LNCaP clone FGC (cell line): ENCODE measurements at regions not wholly inside any gene's neighbourhood (a gene's known extent, or its start where the extent isn't known, plus 50 kb on each side); places are given as distances from the start of the nearest gene placed in this dataset.

Experiments
- DNase-seq: peaks from one replicate; pipeline ENCODE4 v3.0.0-alpha.2; 2011; ENCODE audit warnings: low read depth
- H3K4me3 ChIP-seq: 2 replicates; pipeline ENCODE4 v1.5.1; 2011; ENCODE audit warnings: mild to moderate bottlenecking, low read depth, low read length, control low read depth
- CTCF ChIP-seq: IDR thresholded peaks from 2 replicates; pipeline ENCODE4 v1.5.1; 2012; ENCODE audit warnings: mild to moderate bottlenecking; ENCODE audit not compliant: control insufficient read depth, insufficient read depth; ENCODE audit errors: extremely low read depth

GRCh38 chr17:77734371-77735080 lies 224.0 kb upstream of the TNRC6C start:
- no peak for DNase-seq
- H3K4me3 ChIP-seq: no peak overlapping the region
- no peak for TF ChIP-seq CTCF

- DNase-seq: no peak
- H3K4me3 ChIP-seq: no peak overlapping the region
- TF ChIP-seq CTCF: no peak
Measured at GRCh38 chr17:77735081-77735565, 223.4 kb upstream of the TNRC6C start.

DNA sequence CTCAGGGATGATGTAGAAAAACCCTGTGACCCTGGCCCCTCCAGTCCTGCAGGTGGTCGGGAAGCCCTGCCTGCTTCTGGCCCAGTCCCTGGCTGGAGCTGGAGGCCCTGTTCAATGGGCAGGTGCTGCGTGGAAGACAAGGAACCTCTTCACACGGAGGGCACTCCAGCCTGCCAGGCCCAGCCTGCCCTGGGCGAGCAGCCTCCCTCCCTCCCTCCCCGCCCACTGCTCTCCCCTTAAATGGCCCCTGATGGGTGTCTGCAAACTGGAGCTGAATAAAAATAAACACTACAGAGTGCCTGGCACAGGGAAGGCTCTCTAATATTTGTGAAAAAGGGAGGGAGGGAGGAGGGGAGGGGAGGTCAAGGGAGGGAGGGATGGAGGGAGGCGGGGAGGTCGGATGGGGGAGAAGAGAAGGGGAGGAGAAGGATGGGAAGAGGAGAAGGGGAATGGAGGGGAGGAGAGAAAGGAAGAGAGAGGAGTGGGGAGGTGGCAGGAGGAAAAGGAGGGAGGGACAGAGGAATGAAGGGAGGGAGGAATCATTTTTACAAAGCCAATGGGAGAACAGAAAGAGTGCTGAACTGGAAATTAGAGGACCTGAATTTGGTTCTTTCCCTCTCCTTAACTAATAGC lies 222.8 kb upstream of the TNRC6C start:
- DNase-seq: no peak
- H3K4me3 ChIP-seq: no peak overlapping the region
- no peak for TF ChIP-seq CTCF

GRCh38 chr17:77736199-77736585 lies 222.3 kb upstream of the TNRC6C start:
- no peak for TF ChIP-seq CTCF
- no peak for DNase-seq
- no peak overlapping the region for H3K4me3 ChIP-seq

DNA sequence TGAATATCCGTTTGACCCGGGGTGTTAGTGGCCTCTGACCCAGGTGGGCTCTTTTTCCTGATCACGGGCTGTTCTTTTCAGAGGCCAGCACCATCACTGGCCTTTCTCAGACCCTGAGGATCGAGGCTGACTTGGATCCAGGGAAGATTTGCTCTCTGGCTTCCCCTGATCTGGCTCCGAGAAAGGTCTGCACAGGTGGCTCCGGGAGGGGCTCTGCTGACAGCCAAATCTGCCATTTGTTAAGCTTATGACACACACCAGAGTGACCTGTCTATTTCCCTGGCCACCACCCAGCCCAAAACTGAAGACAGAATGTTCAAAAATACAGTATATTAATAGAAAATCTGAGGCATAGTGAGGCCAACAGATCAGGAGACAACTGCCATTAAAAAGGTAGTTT lies 221.8 kb upstream of the TNRC6C start:
- no peak overlapping the region for H3K4me3 ChIP-seq
- TF ChIP-seq CTCF: no peak
- DNase-seq: no peak

- TF ChIP-seq CTCF: no peak
- no peak overlapping the region for H3K4me3 ChIP-seq
- no peak for DNase-seq
Measured at GRCh38 chr17:77737442-77738265, 220.8 kb upstream of the TNRC6C start.
